GM10248 (cell line): ENCODE measurements at regions not wholly inside any gene's neighbourhood (a gene's known extent, or its start where the extent isn't known, plus 50 kb on each side); places are given as distances from the start of the nearest gene placed in this dataset.

Experiments
- CTCF ChIA-PET: fragments of 300-600 bp; sonication (Branson Sonifier 250); formaldehyde crosslinking; extraction: SDS; loops from one replicate; lab custom pipeline; 2021; ENCODE audit warnings: antibody characterized with exemption; lab: Yijun Ruan, JAX
- POLR2A ChIA-PET: fragments of 350-650 bp; sonication (Branson Sonifier 250); formaldehyde crosslinking; extraction: SDS; loops from one replicate; lab custom pipeline; 2020; ENCODE audit warnings: antibody characterized with exemption; lab: Yijun Ruan, JAX
- DNase-seq: peaks from one replicate; pipeline ENCODE4 v3.0.0; 2012; ENCODE audit errors: extremely low spot score
- CTCF ChIP-seq: IDR thresholded peaks from 2 replicates; pipeline ENCODE4 v1.5.1; 2012; ENCODE audit warnings: mild to moderate bottlenecking, low read depth; ENCODE audit errors: extremely low read depth, missing control alignments, control extremely low read depth

- no peak for TF ChIP-seq CTCF
- ChIA-PET CTCF (no interaction called here), POLR2A (no interaction called here)
- DNase-seq = no peak
Measured at GRCh38 chr11:127194521-127194920, 194.0 kb upstream of the KIRREL3 start.

GRCh38 chr11:127193950-127194349 lies 193.4 kb upstream of the KIRREL3 start:
- ChIA-PET CTCF (no interaction called here), POLR2A (no interaction called here)
- TF ChIP-seq CTCF = no peak
- DNase-seq = no peak

DNA sequence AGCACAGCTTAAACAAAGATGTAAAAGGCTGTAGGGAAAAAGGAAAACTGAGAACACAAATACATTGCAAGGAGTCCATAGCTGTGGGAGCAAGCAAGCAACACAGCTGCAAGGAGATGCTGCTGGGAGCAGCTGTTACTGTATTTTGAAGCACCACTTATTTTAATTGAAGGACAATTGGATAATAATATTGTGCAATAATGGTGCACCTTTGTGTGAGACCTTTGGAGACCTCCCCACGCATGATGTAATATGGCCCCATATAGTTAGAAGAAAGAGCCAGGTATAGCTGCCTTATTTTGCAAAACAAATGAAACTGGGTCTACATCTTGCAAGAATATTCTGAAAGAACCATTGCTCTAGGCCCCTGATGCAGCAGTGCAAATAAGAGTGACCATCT lies 191.1 kb upstream of the KIRREL3 start:
- POLR2A ChIA-PET = no interaction called here
- no peak for DNase-seq
- no peak for TF ChIP-seq CTCF
- CTCF ChIA-PET = interaction anchor here (1.4 kb wide), 1 partner anchor 12 kb away, joined by 4 read pairs; no protein-coding TSS in a partner anchor

GRCh38 chr11:127191261-127191660 lies 190.7 kb upstream of the KIRREL3 start:
- CTCF ChIA-PET = interaction anchor here (1.4 kb wide), 1 partner anchor 12 kb away, joined by 4 read pairs; no protein-coding TSS in a partner anchor
- POLR2A ChIA-PET = no interaction called here

DNA sequence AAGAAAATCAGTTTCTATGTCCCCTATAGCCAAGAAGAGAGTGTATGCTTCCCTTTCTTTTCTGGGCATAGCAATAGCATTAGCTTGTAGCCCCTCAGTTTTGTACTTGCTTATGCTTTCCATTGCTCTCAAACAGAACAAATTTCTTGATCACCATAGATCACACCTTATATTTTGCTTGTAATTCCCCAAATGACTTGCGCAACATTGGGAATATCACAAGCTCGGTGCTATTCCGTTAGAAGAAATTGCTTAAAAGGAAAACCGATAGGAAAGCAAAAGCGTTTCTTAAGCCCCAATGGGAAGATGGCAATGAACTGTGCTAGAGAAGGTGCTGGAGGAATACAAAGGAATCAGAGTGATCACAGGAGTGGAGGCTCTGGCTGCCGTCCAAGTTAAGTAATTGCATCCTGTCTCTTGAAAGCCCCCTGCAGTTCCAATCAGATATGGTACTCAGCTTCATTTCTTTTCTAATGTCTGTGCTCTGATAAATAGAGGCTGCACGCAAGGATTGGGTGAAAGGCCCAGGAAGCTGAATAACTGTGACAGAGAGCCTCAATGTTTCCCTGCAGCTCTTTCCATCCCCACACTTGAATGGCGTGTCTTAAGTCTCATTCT lies 182.1 kb upstream of the KIRREL3 start:
- DNase-seq = no peak
- CTCF ChIA-PET = interaction anchor here (1.5 kb wide), 1 partner anchor 34 kb away, joined by 3 read pairs; no protein-coding TSS in a partner anchor
- POLR2A ChIA-PET = no interaction called here
- TF ChIP-seq CTCF = no peak

More at GRCh38 chr11:127191261-127191660, 190.7 kb upstream of the KIRREL3 start:
- no peak for DNase-seq
- no peak for TF ChIP-seq CTCF

DNA sequence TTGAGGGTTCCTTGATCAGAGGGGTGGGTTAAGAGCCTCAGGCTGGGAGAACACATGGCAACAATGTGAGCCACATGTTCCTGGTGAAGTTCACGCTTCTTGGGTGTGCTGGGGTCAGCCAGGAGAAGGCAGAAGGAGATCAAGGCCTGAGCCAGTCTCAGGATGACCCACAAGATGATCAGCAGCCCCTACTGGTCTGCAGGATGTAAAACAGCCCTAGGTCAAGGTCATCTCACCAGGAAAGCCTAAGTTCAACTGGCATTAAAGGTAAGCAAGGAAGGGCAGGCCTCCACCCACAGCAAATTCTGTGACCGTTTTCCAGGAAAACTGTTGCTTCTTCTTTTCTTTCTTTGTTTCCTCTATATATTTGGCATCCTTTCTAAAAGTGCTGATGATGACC lies 156.7 kb upstream of the KIRREL3 start:
- no peak for DNase-seq
- CTCF ChIA-PET = no interaction called here
- no peak for TF ChIP-seq CTCF
- POLR2A ChIA-PET = no interaction called here

- no peak for DNase-seq
- POLR2A ChIA-PET = no interaction called here
- TF ChIP-seq CTCF = no peak
- CTCF ChIA-PET = interaction anchor here (1.3 to 1.8 kb wide), 2 partner anchors 9 to 12 kb away, joined by 3 to 5 read pairs; no protein-coding TSS in a partner anchor
Measured at GRCh38 chr11:127149410-127149809, 148.8 kb upstream of the KIRREL3 start.
